Ishikawa (cell line): ENCODE measurements at regions not wholly inside any gene's neighbourhood (a gene's known extent, or its start where the extent isn't known, plus 50 kb on each side); places are given as distances from the start of the nearest gene placed in this dataset.

Experiments used
- CEBPB ChIP-seq: IDR thresholded peaks from 2 replicates; pipeline ENCODE4 v1.6.1; 2012
- EP300 ChIP-seq: IDR thresholded peaks from 2 replicates; pipeline ENCODE4 v1.6.1; 2012; ENCODE audit warnings: borderline replicate concordance
- FOXM1 ChIP-seq: IDR thresholded peaks from 2 replicates; pipeline ENCODE4 v1.6.1; 2012; ENCODE audit warnings: low read depth, borderline replicate concordance
- NFIC ChIP-seq: IDR thresholded peaks from 2 replicates; pipeline ENCODE4 v1.6.1; 2012
- RAD21 ChIP-seq: IDR thresholded peaks from 2 replicates; pipeline ENCODE4 v1.6.1; 2012; ENCODE audit warnings: low read depth
- REST ChIP-seq: IDR thresholded peaks from 2 replicates; pipeline ENCODE4 v1.6.1; 2012; ENCODE audit warnings: low read depth, mild to moderate bottlenecking
- TAF1 ChIP-seq: IDR thresholded peaks from 2 replicates; pipeline ENCODE4 v1.6.1; 2012; ENCODE audit warnings: low read depth, mild to moderate bottlenecking
- USF1 ChIP-seq: IDR thresholded peaks from 2 replicates; pipeline ENCODE4 v1.6.1; 2012

GRCh38 chr2:190589008-190589407 is 54.5 kb upstream of the NEMP2 start:
- TF ChIP-seq TAF1 (no peak), REST (no peak), NFIC (no peak), RAD21 (no peak), USF1 (no peak), FOXM1 (no peak), EP300 (no peak), CEBPB (no peak)
